Karpas-422 (cell line): ENCODE measurements at regions not wholly inside any gene's neighbourhood (a gene's known extent, or its start where the extent isn't known, plus 50 kb on each side); places are given as distances from the start of the nearest gene placed in this dataset.
"Not testable (repeated sequence)": the region's sequence is repeated elsewhere in the genome, so short reads cannot be mapped to it uniquely, and the experiment has no call there.

Experiments used
- DNase-seq: peaks from one replicate; pipeline ENCODE4 v3.0.0-alpha.2; 2015
- H2AFZ ChIP-seq: fragments of 200-600 bp; sonication (generic); 2 replicates; pipeline ENCODE4 v1.6.1; 2014; ENCODE audit warnings: antibody characterized with exemption, low read length, mixed read lengths
- H3K27ac ChIP-seq: fragments of 200-600 bp; sonication (generic); 2 replicates; pipeline ENCODE4 v1.5.1; 2014; ENCODE audit warnings: mild to moderate bottlenecking, low read length, moderate library complexity
- H3K27me3 ChIP-seq: fragments of 200-600 bp; sonication (generic); 2 replicates; pipeline ENCODE4 v1.6.1; 2014; ENCODE audit warnings: low read length, mixed read lengths
- H3K36me3 ChIP-seq: fragments of 200-600 bp; sonication (generic); 2 replicates; pipeline ENCODE4 v1.6.1; 2014; ENCODE audit warnings: low read length, mixed read lengths; ENCODE audit not compliant: insufficient read depth
- H3K4me1 ChIP-seq: fragments of 200-600 bp; sonication (generic); 2 replicates; pipeline ENCODE4 v1.6.1; 2014; ENCODE audit warnings: mild to moderate bottlenecking, low read length, mixed read lengths
- H3K4me2 ChIP-seq: fragments of 200-600 bp; sonication (generic); 2 replicates; pipeline ENCODE4 v1.6.1; 2014; ENCODE audit warnings: low read length, low read depth, mild to moderate bottlenecking; ENCODE audit not compliant: poor library complexity, severe bottlenecking
- H3K4me3 ChIP-seq: fragments of 200-600 bp; sonication (generic); 2 replicates; pipeline ENCODE4 v1.5.1; 2014; ENCODE audit warnings: mild to moderate bottlenecking, antibody characterized with exemption, low read length, mixed read lengths
- H3K79me2 ChIP-seq: fragments of 200-600 bp; sonication (generic); 2 replicates; pipeline ENCODE4 v1.6.1; 2014; ENCODE audit warnings: mild to moderate bottlenecking, low read length, mixed read lengths
- H3K9ac ChIP-seq: fragments of 200-600 bp; sonication (generic); 2 replicates; pipeline ENCODE4 v1.6.0; 2014; ENCODE audit warnings: low read length
- H3K9me2 ChIP-seq: fragments of 200-600 bp; sonication (generic), shearing (Covaris generic); replicated peaks from 2 replicates; pipeline ENCODE4 v1.6.0; 2014; ENCODE audit warnings: mild to moderate bottlenecking, low read length, moderate library complexity; ENCODE audit not compliant: insufficient read depth
- H3K9me3 ChIP-seq: fragments of 300-700, 200-600 bp; sonication (generic); 2 replicates; pipeline ENCODE4 v1.6.1; 2014; ENCODE audit warnings: low read length, mixed read lengths
- H4K20me1 ChIP-seq: fragments of 200-600 bp; sonication (generic); 2 replicates; pipeline ENCODE4 v1.6.1; 2014; ENCODE audit warnings: mild to moderate bottlenecking, antibody characterized with exemption, low read length, low read depth; ENCODE audit not compliant: insufficient read depth

GRCh38 chr7:131051304-131051703, 276.4 kb upstream of the MKLN1 start:
- Histone ChIP-seq H3K9me2 (no peaks in the 10 kb centered on the region), H2AFZ (no peak overlapping the region), H4K20me1 (no peaks in the 10 kb centered on the region), H3K9me3 (no peaks in the 10 kb centered on the region), H3K79me2 (peaks cover 92% of the 10 kb centered on the region), H3K4me3 (no peak overlapping the region), H3K9ac (no peak overlapping the region), H3K27ac (0 out of 2 replicates have a peak overlapping the region, but pooled peaks have one; percentile 10), H3K27me3 (no peaks in the 10 kb centered on the region), H3K4me2 (no peak overlapping the region), H3K36me3 (peaks cover 53% of the 10 kb centered on the region), H3K4me1 (peaks cover 38% of the 10 kb centered on the region)
- no peak for DNase-seq

- DNase-seq = no peak
- H3K27me3 ChIP-seq = no peaks in the 10 kb centered on the region
- H3K9me3 ChIP-seq = no peaks in the 10 kb centered on the region
- H3K4me1 ChIP-seq = peaks cover 43% of the 10 kb centered on the region
- peaks cover 44% of the 10 kb centered on the region for H3K36me3 ChIP-seq
- H3K9me2 ChIP-seq = no peaks in the 10 kb centered on the region
- no peak overlapping the region for H3K4me3 ChIP-seq
- no peak overlapping the region for H3K4me2 ChIP-seq
- peak overlapping the region; percentile 53 for H3K27ac ChIP-seq
- H4K20me1 ChIP-seq = no peaks in the 10 kb centered on the region
- no peak overlapping the region for H3K9ac ChIP-seq
- peaks cover 92% of the 10 kb centered on the region for H3K79me2 ChIP-seq
- no peak overlapping the region for H2AFZ ChIP-seq
Measured at GRCh38 chr7:131052285-131052904, 275.3 kb upstream of the MKLN1 start.

GRCh38 chr7:131056007-131056406, 271.7 kb upstream of the MKLN1 start:
- Histone ChIP-seq H3K4me3 (no peak overlapping the region), H3K27ac (no peak overlapping the region), H3K27me3 (no peaks in the 10 kb centered on the region), H3K4me1 (peaks cover 38% of the 10 kb centered on the region), H4K20me1 (no peaks in the 10 kb centered on the region), H3K9me3 (no peaks in the 10 kb centered on the region), H3K36me3 (peaks cover 27% of the 10 kb centered on the region; the same call in 1 of the 2 replicates), H2AFZ (no peak overlapping the region), H3K79me2 (peaks cover 88% of the 10 kb centered on the region), H3K9ac (no peak overlapping the region), H3K4me2 (no peak overlapping the region), H3K9me2 (no peaks in the 10 kb centered on the region)
- DNase-seq = no peak

GRCh38 chr7:131057015-131057793, 270.5 kb upstream of the MKLN1 start:
- H4K20me1 ChIP-seq = no peaks in the 10 kb centered on the region
- H3K79me2 ChIP-seq = peaks cover 92% of the 10 kb centered on the region
- no peaks in the 10 kb centered on the region for H3K9me2 ChIP-seq
- no peaks in the 10 kb centered on the region for H3K27me3 ChIP-seq
- peaks cover 34% of the 10 kb centered on the region for H3K4me1 ChIP-seq
- H3K9ac ChIP-seq = no peak overlapping the region
- no peaks in the 10 kb centered on the region for H3K9me3 ChIP-seq
- DNase-seq = no peak
- H3K36me3 ChIP-seq = peaks cover 28% of the 10 kb centered on the region
- peak overlapping the region; percentile 2; the same call in 1 of the 2 replicates for H3K27ac ChIP-seq
- no peak overlapping the region for H3K4me2 ChIP-seq
- H3K4me3 ChIP-seq = no peak overlapping the region
- H2AFZ ChIP-seq = no peak overlapping the region

GRCh38 chr7:131057794-131058070, 269.9 kb upstream of the MKLN1 start:
- Histone ChIP-seq H3K36me3 (peaks cover 29% of the 10 kb centered on the region), H3K27me3 (no peaks in the 10 kb centered on the region), H3K4me2 (no peak overlapping the region), H3K27ac (peak overlapping the region; percentile 2; the same call in 1 of the 2 replicates), H3K4me3 (no peak overlapping the region), H3K79me2 (peaks cover 92% of the 10 kb centered on the region), H2AFZ (no peak overlapping the region), H3K9me2 (no peaks in the 10 kb centered on the region), H3K9me3 (no peaks in the 10 kb centered on the region), H3K4me1 (peaks cover 28% of the 10 kb centered on the region), H4K20me1 (no peaks in the 10 kb centered on the region), H3K9ac (no peak overlapping the region)
- no peak for DNase-seq

GRCh38 chr7:131058561-131059288, 269.0 kb upstream of the MKLN1 start:
- H3K27ac ChIP-seq, H3K27me3 ChIP-seq, H3K9ac ChIP-seq, H3K4me3 ChIP-seq, H2AFZ ChIP-seq, H4K20me1 ChIP-seq, H3K9me2 ChIP-seq, H3K9me3 ChIP-seq, H3K4me2 ChIP-seq, DNase-seq: not testable (repeated sequence)
- H3K36me3 ChIP-seq = peaks cover 37% of the 10 kb centered on the region
- peaks cover 93% of the 10 kb centered on the region for H3K79me2 ChIP-seq
- peaks cover 19% of the 10 kb centered on the region for H3K4me1 ChIP-seq

- not testable (repeated sequence) for H3K27me3 ChIP-seq, H3K4me2 ChIP-seq, H3K27ac ChIP-seq, H4K20me1 ChIP-seq, DNase-seq, H3K9me2 ChIP-seq, H3K4me3 ChIP-seq, H3K9me3 ChIP-seq, H3K9ac ChIP-seq, H2AFZ ChIP-seq
- Histone ChIP-seq H3K79me2 (peaks cover 94% of the 10 kb centered on the region), H3K4me1 (peaks cover 14% of the 10 kb centered on the region; the same call in 1 of the 2 replicates), H3K36me3 (peaks cover 40% of the 10 kb centered on the region)
Measured at GRCh38 chr7:131059401-131059800, 268.3 kb upstream of the MKLN1 start.

GRCh38 chr7:131061158-131061557, 266.5 kb upstream of the MKLN1 start:
- DNase-seq = no peak
- Histone ChIP-seq H3K4me1 (peaks cover 10% of the 10 kb centered on the region; the same call in 1 of the 2 replicates), H3K27ac (no peak overlapping the region)

More at GRCh38 chr7:131061158-131061557, 266.5 kb upstream of the MKLN1 start:
- Histone ChIP-seq H2AFZ (no peak overlapping the region), H3K9me2 (no peaks in the 10 kb centered on the region), H3K9me3 (no peaks in the 10 kb centered on the region), H3K4me3 (no peak overlapping the region), H4K20me1 (no peaks in the 10 kb centered on the region), H3K4me2 (no peak overlapping the region), H3K79me2 (peaks cover 90% of the 10 kb centered on the region), H3K9ac (no peak overlapping the region), H3K27me3 (no peaks in the 10 kb centered on the region), H3K36me3 (peaks cover 46% of the 10 kb centered on the region)
